ENCODE measurements at regions not wholly inside any gene's neighbourhood (a gene's known extent, or its start where the extent isn't known, plus 50 kb on each side); places are given as distances from the start of the nearest gene placed in this dataset.

DNA sequence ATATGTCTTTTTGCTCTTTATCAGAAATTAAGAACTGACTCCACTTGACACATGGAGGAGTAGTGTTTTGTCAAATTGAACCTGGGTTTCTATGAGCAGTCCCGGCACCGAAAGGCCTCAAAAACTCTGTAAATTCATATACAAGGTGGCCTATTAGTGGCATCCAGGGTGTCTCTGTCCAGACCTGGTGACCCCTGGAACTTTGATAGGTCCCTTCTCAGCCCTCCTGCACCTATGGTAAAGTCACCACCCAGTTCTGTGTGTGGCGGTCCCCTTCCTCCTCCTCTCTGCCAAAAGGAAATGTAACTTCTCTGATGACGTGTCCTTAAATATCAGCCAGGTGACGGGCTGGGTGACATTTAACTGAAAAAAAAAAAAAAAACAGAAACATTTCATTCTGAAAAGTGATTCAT is 204.0 kb upstream of the FOXN3 start:
- TF ChIP-seq, protein P1, sequence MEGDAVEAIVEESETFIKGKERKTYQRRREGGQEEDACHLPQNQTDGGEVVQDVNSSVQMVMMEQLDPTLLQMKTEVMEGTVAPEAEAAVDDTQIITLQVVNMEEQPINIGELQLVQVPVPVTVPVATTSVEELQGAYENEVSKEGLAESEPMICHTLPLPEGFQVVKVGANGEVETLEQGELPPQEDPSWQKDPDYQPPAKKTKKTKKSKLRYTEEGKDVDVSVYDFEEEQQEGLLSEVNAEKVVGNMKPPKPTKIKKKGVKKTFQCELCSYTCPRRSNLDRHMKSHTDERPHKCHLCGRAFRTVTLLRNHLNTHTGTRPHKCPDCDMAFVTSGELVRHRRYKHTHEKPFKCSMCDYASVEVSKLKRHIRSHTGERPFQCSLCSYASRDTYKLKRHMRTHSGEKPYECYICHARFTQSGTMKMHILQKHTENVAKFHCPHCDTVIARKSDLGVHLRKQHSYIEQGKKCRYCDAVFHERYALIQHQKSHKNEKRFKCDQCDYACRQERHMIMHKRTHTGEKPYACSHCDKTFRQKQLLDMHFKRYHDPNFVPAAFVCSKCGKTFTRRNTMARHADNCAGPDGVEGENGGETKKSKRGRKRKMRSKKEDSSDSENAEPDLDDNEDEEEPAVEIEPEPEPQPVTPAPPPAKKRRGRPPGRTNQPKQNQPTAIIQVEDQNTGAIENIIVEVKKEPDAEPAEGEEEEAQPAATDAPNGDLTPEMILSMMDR (IDR thresholded peaks at IDR 0.05; ENCODE audit: poor library complexity, severe bottlenecking), result no peak
- TF ChIP-seq POLR2AphosphoS5 (IDR thresholded peaks at IDR 0.05) (no peak), EP300 (conservative IDR thresholded peaks at IDR 0.05; ENCODE audit: poor library complexity, severe bottlenecking) (no peak), RAD21 (conservative IDR thresholded peaks at IDR 0.05) (no peak), EZH2 (IDR thresholded peaks at IDR 0.05; ENCODE audit: borderline replicate concordance, insufficient read depth, low read length, poor library complexity, severe bottlenecking) (no peak), SMC3 (conservative IDR thresholded peaks at IDR 0.05; ENCODE audit: poor library complexity) (no peak), MXI1 (conservative IDR thresholded peaks at IDR 0.05; ENCODE audit: poor library complexity, severe bottlenecking) (no peak), TAF1 (IDR thresholded peaks at IDR 0.05; ENCODE audit: low read depth) (no peak)
- TF ChIP-seq, protein P2, sequence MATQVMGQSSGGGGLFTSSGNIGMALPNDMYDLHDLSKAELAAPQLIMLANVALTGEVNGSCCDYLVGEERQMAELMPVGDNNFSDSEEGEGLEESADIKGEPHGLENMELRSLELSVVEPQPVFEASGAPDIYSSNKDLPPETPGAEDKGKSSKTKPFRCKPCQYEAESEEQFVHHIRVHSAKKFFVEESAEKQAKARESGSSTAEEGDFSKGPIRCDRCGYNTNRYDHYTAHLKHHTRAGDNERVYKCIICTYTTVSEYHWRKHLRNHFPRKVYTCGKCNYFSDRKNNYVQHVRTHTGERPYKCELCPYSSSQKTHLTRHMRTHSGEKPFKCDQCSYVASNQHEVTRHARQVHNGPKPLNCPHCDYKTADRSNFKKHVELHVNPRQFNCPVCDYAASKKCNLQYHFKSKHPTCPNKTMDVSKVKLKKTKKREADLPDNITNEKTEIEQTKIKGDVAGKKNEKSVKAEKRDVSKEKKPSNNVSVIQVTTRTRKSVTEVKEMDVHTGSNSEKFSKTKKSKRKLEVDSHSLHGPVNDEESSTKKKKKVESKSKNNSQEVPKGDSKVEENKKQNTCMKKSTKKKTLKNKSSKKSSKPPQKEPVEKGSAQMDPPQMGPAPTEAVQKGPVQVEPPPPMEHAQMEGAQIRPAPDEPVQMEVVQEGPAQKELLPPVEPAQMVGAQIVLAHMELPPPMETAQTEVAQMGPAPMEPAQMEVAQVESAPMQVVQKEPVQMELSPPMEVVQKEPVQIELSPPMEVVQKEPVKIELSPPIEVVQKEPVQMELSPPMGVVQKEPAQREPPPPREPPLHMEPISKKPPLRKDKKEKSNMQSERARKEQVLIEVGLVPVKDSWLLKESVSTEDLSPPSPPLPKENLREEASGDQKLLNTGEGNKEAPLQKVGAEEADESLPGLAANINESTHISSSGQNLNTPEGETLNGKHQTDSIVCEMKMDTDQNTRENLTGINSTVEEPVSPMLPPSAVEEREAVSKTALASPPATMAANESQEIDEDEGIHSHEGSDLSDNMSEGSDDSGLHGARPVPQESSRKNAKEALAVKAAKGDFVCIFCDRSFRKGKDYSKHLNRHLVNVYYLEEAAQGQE (IDR thresholded peaks at IDR 0.05; ENCODE audit: borderline replicate concordance), result no peak

Data from neural cell (in vitro differentiated cells).